ENCODE measurements at regions not wholly inside any gene's neighbourhood (a gene's known extent, or its start where the extent isn't known, plus 50 kb on each side); places are given as distances from the start of the nearest gene placed in this dataset.
"Not testable (repeated sequence)": the region's sequence is repeated elsewhere in the genome, so short reads cannot be mapped to it uniquely, and the experiment has no call there.

- no peak for DNase-seq (ENCODE audit: low read depth)
Observed at GRCh38 chr3:147333098-147333497, 73.2 kb downstream of the ZIC4 start.

DNA sequence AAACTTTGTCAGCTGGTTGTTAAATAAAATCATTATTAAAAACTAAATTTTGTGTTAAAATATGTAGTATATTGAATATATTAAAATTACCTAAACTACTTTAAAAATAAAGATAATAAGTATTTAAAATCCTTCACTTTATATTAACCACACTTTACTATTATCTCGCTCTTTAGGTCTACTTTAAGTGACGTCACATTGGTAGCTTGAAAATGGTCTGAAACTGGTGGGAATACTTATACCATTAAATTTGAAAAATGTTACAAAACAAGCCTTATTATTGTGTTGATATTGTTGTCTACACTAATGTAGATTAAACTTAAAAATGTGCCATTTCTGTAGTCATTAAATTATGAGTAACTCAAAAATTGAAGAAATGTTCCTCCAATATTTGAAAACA lies 77.6 kb downstream of the ZIC4 start:
- DNase-seq (ENCODE audit: low read depth) = no peak

- no peak for DNase-seq (ENCODE audit: low read depth)
Observed at GRCh38 chr3:147324356-147324755, 82.0 kb downstream of the ZIC4 start.

DNA sequence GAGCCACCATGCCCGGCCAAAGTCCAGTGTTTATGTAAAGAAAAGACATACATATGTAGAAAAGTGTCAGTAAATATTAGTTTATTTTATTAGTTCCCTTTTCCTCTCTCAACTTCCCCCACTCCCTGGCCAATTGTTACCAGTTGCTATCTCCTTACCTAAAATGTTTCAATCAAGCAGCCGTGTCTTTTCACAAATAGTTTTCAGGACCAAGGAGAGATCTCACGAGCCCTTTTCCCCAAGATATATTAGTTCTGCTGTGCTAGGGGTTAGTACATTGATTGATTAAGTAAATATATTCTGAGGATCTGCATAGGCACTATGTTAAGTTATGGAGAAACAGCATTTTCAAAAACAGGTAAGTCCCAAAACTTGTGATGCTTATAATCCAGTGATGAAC lies 87.4 kb downstream of the ZIC4 start:
- no peak for DNase-seq (ENCODE audit: low read depth)

GRCh38 chr3:147317080-147317479 lies 89.3 kb downstream of the ZIC4 start:
- not testable (repeated sequence) for DNase-seq (ENCODE audit: low read depth)

DNA sequence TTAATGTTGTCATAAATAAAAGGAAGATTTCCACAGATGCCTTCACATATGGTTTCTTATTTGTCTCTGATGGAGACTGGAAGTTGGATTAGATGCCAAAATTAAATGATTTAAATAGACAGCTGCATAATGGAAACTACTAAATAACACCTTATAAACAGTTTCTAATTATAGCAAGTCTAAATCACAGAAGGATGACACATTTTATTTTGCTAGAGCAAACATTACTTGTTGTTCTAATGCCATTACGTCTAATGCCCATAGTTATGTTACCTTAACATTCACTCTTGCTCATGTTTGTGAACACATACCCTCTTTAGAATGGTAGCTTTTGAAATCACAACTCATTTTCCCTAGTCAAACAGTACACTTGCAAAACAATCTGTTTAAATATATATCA lies 92.8 kb downstream of the ZIC4 start:
- no peak for DNase-seq (ENCODE audit: low read depth)

GRCh38 chr3:147312786-147313280 lies 93.5 kb downstream of the ZIC4 start:
- DNase-seq (ENCODE audit: low read depth) = no peak

DNA sequence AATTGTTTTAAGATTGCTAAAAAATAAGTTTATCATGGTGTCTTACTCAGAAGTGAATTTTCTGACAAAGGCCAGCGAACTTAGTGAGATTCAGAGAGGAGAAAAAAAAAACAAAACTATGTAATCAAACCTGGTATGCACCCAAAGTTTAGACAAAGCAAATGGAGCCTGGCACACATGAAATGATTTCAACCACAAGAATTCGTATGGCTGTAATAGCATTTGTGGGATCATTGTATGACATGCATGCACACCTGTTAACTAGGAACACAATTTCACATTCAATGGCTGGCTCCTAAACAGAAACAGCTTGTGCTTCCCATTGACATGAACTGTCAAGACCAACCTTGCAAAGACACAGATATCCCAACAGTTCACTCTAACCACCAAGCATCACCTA lies 94.6 kb downstream of the ZIC4 start:
- no peak for DNase-seq (ENCODE audit: low read depth)

GRCh38 chr3:147305533-147306250 lies 100.7 kb downstream of the ZIC4 start:
- DNase-seq (ENCODE audit: low read depth) = no peak

GRCh38 chr3:147304756-147305155 lies 101.6 kb downstream of the ZIC4 start:
- no peak for DNase-seq (ENCODE audit: low read depth)

DNA sequence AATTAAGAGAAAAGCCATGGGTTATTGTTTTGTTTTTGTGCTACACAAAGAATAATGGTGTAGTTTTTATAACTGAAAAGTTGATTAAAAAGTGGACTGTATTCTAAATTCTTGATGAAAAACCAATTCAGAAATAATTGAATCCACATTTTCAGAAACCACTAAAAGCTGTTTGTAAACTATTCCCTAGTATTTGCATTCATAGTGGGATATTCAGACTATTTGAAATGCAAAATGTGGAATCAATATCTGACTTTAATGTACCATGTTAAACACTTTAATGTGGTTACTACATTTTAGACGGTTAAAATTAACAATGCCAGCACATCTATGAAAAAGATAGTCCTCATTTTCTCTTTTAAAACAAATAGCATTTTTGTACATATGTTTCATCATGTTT lies 104.6 kb downstream of the ZIC4 start:
- DNase-seq (ENCODE audit: low read depth) = no peak

DNA sequence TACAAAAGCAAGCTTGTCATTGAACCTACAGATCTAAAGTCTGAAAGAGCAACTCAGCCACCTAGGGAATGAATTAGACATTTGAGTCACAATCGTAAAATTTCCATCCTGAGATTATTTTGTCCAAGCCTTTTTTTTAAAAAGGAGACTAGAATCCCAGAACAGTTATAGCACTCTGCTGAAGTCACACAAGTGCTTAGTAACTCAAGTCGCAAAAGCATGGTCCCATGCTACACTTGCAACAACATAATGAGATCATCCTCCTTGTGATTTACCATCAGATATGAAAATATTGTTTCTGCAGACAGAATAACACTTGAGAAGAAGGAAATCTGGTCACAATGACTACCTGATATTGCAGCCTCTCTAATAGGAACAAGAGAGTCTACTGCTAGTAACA lies 106.7 kb downstream of the ZIC4 start:
- no peak for DNase-seq (ENCODE audit: low read depth)

DNA sequence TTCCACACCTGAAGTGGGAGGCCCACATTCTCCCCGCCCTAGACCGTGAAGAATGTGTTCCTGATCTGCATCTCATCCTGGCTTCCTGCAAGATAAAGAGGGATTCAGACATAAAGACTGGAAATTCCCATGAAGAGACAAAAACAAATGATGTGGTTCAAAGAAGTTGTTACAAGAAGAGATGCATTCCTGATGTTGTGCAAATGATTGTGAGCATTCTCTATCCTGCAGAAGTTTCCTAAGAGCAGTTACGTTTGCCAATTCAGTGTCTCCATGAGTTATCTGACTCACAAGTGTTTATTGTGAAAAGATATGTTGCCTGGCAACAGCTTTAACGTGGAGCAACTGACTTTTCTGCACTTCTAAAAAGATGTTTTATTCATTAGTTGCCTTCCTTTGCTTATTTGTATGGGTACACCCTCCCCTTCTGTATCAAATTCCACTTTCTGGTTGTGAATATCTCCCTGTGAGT lies 107.8 kb downstream of the ZIC4 start:
- DNase-seq (ENCODE audit: low read depth) = peak; percentile 100

- DNase-seq (ENCODE audit: low read depth) = no peak
Observed at GRCh38 chr3:147297761-147298350, 108.5 kb downstream of the ZIC4 start.

DNA sequence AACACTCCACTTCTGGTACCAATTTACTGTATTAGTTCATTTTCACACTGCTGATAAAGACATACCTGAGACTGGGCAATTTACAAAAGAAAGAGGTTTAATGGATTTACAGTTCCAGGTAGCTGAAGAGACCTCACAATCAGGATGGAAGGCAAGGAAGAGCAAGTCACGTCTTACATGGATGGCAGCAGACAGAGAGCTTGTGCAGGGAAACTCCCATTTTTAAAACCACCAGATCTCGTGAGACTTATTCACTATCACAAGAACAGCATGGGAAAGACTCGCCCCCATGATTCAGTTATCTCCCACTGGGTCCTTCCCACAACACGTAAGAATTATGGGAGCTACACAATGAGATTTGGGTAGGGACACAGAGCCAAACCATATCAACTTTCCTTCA lies 119.0 kb downstream of the ZIC4 start:
- not testable (repeated sequence) for DNase-seq (ENCODE audit: low read depth)

DNA sequence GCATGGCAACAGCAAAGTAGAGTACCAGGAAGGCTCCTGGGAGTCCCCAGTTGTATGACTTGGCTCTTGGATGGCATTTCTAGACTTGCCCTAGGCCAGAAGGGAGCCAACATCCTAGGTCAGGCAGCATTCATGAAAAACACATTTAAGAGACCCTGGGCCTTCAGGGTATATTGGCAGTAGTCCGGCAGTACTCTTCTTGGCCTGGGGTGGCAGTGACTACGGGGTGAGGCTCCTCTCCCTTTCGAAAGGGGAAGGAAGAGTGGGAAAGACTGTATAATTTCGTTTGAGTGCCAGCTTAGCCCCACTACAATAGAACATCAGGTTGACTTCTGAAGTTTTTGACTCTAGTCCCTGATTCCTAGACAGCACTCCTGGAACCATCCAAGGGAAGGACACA lies 136.4 kb downstream of the ZIC4 start:
- DNase-seq (ENCODE audit: low read depth) = no peak

GRCh38 chr3:147267434-147267833 lies 138.9 kb downstream of the ZIC4 start:
- DNase-seq (ENCODE audit: low read depth) = no peak

DNA sequence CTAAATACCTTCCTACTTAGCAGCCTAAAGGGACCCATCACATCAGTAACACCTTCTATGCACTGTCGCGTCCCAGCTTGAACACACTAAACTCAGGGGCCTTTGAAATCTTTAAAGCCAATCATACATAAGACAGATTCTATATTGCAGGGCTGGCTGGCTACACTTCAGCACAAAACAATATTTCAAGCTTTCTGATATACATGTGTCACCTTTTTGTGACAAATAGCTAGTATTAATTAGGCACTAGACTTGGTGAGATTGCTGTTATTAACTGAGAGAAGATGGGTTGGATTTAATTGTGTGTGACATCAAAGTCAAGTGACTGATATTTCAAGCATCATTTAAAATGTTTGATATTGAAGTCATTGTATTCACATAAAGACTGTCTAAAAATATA lies 148.4 kb downstream of the ZIC4 start:
- no peak for DNase-seq (ENCODE audit: low read depth)

GRCh38 chr3:147256739-147257138 lies 149.6 kb downstream of the ZIC4 start:
- DNase-seq (ENCODE audit: low read depth) = no peak

DNA sequence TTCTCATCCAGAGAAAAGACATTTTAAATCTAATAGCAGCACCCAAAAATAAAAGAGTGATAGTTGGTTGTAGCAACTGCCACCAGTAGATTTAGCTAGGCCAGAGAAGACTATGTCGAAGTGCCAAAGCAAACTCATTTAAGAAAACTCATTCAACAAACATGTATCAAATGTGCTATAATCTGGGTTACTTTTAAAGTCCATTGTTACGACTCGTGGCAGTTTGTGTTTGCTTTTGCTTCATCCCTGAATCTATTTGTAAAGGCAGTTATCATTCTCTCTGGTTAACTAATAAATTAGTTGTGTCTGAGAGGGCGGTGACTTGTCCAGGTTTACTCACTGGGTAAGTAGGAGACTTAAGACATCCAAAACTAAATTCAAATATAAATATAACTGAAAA lies 159.4 kb downstream of the ZIC4 start:
- peak; percentile 4 for DNase-seq (ENCODE audit: low read depth)

DNA sequence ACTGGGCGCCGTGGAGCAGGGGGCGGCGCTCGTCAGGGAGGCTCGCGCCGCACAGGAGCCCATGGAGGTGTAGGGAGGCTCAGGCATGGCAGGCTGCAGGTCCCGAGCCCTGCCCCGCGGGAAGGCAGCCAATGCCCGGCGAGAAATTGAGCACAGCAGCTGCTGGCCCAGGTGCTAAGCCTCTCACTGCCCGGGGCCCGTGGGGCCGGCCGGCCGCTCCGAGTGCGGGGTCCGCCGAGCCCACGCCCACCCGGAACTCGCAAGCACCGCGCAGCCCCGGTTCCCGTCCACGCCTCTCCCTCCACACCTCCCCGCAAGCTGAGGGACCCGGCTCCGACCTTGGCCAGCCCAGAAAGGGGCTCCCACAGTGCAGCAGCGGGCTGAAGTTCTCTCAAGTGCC lies 160.7 kb downstream of the ZIC4 start:
- not testable (repeated sequence) for DNase-seq (ENCODE audit: low read depth)

- DNase-seq (ENCODE audit: low read depth) = not testable (repeated sequence)
Observed at GRCh38 chr3:147245022-147245421, 161.3 kb downstream of the ZIC4 start.

- no peak for DNase-seq (ENCODE audit: low read depth)
Observed at GRCh38 chr3:147244397-147244796, 161.9 kb downstream of the ZIC4 start.

DNA sequence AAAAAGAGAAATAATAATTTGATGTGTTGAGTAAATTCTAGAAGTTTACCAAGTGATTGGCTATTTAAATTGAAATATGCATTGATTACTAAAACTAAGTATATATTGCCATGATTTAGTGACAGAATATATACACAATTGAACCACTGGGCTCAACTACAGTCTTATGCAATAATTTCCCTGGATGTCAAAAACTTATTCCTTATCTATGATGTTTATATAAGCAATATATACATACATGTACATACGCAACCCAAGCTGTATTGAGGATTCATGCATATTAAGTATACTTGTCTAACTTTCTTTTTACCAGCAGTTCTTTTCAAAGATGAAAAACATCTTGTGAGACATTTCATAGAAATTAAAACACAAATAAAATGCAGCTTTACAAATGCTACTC lies 165.8 kb downstream of the ZIC4 start:
- DNase-seq (ENCODE audit: low read depth) = no peak

All from GM04503 (cell line).